NCI-H1417 (cell line): ENCODE measurements at regions not wholly inside any gene's neighbourhood (a gene's known extent, or its start where the extent isn't known, plus 50 kb on each side); places are given as distances from the start of the nearest gene placed in this dataset.
"Not testable (repeated sequence)": the region's sequence is repeated elsewhere in the genome, so short reads cannot be mapped to it uniquely, and the experiment has no call there.

ENCODE experiments used
- DNase-seq, 3 experiments: peaks; one replicate each; lab custom pipeline; 2025; lab: John Stamatoyannopoulos, UW

GRCh38 chr13:84867246-84867645, 932.0 kb downstream of the SLITRK6 start:
- DNase-seq = peak in 1 of 3 experiments; percentile 41

DNA sequence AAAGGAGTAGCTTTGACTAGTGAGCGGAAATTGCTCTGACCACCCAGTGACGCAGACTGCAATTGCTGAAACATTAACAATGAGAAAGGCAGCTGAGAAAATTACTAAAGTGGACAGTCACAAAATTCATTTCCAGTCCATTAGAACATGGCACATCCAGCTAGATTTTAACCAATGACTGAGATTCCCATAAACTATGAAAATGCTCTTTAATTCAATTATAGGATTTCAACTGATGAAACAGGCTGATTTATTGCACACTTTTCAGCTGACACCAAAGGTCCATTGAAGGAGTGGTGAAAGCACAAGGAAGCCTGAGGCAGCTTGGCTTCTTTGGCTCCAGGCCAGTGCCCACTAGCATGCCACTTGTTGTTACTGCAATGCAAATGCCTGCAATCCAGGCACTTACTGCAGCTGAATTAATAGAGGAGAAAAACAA, 933.4 kb downstream of the SLITRK6 start:
- DNase-seq = peak in 2 of 3 experiments; percentile 83 to 99

- peak in 1 of 3 experiments; percentile 52 for DNase-seq
Observed at GRCh38 chr13:84864341-84864740, 934.9 kb downstream of the SLITRK6 start.

- DNase-seq = no peak
Observed at GRCh38 chr13:84847107-84847506, 952.1 kb downstream of the SLITRK6 start.

- DNase-seq = no peak
Observed at GRCh38 chr13:84845907-84846619, 953.2 kb downstream of the SLITRK6 start.

DNA sequence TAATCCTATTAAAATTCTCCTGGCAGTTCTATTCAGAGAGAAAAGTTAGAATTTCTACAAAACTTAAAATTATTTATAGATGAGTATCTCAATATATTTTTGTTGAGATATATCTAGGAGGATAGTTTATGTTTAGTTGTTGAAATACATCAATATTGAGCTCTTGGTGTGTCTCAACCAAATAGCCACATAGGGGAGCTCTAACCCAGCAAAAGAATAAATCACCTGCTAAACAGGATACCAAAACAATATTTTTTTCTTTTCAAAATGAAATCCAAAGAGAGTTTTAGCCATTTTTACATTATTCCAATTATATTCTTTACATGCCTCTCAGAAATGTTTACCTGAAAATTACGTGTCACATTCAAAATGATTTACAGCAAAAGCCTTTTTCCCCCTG, 954.7 kb downstream of the SLITRK6 start:
- peak in 1 of 3 experiments; percentile 82 for DNase-seq

DNA sequence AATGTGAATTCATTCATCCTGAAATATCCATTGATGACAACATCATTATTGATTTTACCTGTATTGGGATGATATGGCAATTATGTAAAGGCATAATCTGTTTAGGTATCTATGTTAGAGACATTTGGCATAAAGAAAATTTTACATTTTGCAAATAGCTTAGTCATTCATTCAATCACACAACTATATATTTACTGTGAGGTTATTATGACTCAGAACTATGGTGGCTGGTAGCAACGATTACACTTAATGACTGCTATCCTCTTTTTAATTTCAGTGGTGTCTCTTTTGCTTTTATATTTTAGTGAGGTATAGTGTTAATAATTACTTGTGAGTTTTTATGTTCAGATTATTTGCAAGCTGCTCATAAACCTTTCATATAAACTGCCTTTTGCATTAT, 955.9 kb downstream of the SLITRK6 start:
- no peak for DNase-seq

DNA sequence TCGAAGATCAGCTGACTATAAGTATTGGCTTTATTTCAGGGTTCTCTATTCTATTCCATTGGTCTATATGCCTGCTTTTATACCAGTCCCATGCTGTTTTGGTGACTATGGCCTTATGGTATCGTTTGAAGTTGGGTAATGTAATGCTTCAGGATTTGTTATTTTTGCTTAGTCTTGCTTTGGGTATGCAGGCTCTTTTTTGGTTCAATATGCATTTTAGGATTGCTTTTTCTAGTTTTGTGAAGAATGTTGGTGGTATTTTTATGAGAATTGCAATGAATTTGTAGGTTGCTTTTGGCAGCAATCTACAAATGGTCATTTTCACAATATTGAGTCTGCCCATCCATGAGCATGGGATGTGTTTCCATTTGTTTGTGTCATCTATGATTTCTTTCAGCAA, 951.9 kb upstream of the SLITRK1 start:
- no peak for DNase-seq

DNA sequence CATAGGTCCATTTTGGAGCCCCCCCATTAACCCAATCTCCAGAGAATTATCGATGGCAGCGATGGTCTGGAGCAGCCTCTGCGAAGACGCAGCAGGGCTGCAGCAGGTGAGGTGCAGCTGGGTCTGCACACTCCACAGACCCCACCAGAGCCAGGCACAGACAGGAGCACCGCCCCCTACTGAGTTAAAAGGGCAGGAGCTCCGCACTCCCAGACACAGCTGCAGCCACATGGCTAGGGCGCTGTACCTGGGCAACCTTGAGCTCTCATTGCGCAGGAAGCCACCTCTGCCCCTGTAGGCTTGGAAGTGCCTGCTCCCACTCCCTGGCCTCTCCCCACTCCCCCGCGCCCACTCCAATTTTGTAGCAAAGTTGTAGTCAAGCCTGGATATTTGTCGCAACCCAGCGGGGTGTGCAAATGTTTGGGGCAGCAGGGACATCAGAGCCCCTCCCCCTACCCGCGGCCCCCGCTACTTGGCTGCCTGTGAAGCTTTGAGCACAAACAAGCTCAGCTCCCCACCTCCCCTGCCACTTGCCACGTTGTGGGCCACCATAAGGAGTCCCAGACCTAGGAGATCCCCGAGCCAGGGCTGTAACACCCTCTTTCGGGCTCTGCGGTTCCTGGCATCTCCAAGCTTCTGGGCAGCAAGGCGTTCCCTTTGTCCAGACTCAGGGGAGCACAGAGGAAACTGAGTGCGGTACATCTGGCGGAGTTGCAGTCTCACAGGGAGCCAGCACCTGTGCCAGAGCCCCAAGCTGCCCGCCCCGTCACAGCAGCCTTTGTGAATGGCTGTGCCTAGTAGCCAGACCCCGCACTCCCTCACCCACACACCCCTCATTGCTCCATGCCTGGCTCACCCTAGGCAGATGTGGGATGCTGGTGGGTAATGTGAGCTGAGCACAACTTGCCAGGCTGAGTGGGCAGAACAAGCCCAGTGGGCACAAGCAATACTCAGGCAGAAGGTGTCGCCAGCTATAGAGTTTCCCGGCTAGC, 949.7 kb upstream of the SLITRK1 start:
- no peak for DNase-seq

GRCh38 chr13:84823528-84823927, 941.3 kb upstream of the SLITRK1 start:
- peak in 1 of 3 experiments; percentile 86 for DNase-seq

DNA sequence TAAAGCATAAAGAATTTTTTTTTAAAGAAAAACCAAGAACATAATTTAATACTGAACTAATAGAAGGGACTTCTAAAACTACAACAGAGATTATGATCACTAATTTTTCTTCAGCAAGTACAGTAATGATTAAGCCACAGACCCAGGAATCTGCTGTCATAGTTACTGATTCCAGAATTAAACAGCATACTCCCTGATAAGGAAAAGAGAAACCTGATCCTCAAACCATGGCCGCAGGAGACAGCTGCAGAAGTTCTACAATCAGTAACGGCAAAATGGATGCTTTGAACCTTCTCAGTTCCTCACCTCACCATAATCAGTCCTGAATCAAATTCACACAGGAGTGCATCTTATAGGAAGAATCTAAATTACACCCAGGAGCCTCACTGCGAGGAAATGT, 939.0 kb upstream of the SLITRK1 start:
- peak in 1 of 3 experiments; percentile 30 for DNase-seq

- DNase-seq = peak in 2 of 3 experiments; percentile 51 to 80
Observed at GRCh38 chr13:84816567-84817105, 934.4 kb upstream of the SLITRK1 start.

GRCh38 chr13:84812789-84813188, 930.5 kb upstream of the SLITRK1 start:
- DNase-seq = peak in 1 of 3 experiments; percentile 9

DNA sequence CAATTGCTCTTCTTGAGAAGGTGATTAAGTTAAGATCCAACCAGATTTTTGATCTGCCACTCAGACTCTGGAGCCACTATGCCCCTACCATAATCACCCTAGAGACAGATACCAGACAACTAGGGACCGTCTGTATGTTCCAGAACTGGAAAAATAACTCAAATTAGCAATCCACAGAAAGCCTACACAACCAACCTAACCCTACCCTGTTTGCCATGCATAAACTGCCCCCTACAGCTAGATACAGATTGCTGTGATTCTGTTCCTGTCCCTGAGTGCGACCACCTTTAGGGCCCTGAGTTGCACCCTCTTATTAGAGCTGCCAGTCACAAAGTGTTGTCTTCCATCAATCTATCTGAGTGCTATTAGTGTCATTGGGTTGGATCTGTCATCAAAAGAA, 929.8 kb upstream of the SLITRK1 start:
- DNase-seq = no peak

GRCh38 chr13:84810781-84811180, 928.5 kb upstream of the SLITRK1 start:
- peak in 1 of 3 experiments; percentile 16 for DNase-seq

DNA sequence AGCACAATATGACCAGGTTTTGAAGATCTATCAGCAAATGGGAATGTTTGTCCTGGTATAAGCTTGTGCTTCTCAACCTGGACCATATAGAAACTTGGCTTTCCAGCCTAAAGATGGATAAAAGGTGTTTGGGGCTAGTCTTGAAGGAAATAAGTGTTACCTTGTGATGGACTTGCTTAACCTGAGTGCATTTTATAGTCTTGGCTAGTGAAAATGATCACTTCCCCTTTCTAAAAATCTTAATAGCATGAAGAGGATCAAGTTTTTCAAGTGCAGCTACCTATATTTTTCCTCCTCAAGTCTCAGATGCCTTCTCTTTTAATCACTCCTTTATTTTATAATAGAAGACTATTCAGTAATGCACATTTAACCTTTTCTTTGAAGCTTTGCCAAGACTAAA, 919.8 kb upstream of the SLITRK1 start:
- DNase-seq = no peak

- no peak for DNase-seq
Observed at GRCh38 chr13:84784443-84785153, 902.3 kb upstream of the SLITRK1 start.

DNA sequence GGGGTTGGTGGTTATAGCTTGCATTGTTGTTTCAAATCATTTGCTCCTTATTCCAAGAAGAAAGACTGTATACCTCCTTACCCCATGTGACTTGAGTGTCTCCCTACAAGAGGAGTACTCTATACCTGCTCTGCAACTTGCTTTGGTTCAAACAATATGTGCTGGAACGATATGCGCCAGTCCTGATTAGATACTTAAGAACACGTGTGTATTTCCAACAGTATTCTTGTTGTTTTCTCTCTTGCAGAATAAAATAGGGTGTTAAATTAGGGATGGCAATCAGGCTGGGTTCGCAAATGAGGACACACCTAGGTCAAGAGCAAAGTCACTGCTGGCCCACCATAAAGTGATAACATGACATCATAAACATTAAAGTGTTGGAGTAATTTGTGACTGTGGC, 895.0 kb upstream of the SLITRK1 start:
- DNase-seq = no peak

GRCh38 chr13:84776593-84776992, 894.3 kb upstream of the SLITRK1 start:
- no peak for DNase-seq

- not testable (repeated sequence) for DNase-seq
Observed at GRCh38 chr13:84775920-84776319, 893.6 kb upstream of the SLITRK1 start.

DNA sequence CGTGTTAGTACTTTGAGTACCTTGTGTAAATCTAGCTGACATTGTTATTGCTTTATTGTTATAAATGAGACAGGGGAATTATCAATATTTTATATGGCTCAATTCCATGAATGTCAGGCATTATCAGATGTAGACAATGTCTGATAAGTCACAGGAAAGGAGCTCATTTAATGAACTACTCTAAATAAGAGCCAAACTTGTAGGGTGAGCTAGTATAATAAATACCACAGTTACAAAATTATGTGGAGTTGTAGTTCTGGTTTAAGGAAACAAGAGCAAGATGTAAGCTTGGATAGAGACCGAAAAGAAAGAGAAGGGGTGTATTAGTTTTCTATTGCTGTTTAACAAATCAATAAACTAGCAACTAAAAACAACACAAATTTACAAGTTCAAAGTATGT, 891.8 kb upstream of the SLITRK1 start:
- DNase-seq = no peak

DNA sequence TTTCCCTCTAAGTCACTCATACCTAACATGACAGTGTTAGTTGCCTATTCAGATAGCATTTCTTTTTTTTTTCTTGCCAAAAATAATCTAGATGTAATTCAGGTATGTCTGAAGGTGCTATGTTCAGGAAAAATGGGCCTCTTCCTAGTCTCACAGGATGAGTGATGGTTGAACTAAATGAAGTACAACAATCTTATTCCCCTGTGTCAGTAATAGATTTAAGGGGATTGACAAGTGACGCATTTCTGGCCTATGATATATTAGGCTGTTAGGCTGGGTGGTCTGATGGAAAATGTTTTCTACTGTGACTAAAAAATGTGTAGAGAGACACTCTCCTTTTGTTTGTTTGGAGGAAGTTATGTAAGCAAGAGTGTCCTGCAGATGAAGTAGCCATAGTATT, 878.7 kb upstream of the SLITRK1 start:
- no peak for DNase-seq
